ENCODE measurements at regions not wholly inside any gene's neighbourhood (a gene's known extent, or its start where the extent isn't known, plus 50 kb on each side); places are given as distances from the start of the nearest gene placed in this dataset.

GRCh38 chr1:200248541-200248940 is 161.3 kb downstream of the ZNF281 start:
- H3K27ac ChIP-seq (ENCODE audit: low read length) = no peak overlapping the region

DNA sequence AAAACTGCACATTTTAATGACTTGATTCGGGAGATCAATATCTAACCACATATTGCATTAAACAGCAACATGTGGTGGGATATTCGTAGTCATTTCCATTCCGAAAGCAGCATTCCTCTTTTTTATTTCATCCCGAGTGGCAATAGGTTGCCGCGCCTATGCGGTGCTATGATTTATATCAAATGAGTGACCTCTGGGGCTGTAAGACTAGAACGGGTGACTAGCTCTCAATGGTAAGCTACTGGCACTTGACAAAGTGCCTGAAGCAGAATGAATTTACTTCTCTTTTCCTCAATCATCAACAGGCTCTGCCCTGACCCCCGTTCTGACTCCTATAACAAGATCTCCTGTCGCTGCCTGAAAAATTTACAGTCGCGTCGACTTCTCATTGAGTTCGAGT is 162.3 kb downstream of the ZNF281 start:
- H3K4me3 ChIP-seq (ENCODE audit: low read depth in 1 of 2, low read length in 2 of 2) = no peak overlapping the region
- H3K4me2 ChIP-seq (ENCODE audit: insufficient read depth, low read length) = no peak overlapping the region
- no peaks in the 10 kb centered on the region for H3K9me3 ChIP-seq (ENCODE audit: insufficient read depth, low read length, severe bottlenecking)
- H3K27me3 ChIP-seq (ENCODE audit: insufficient read depth, low read length, poor library complexity) = peaks cover 13% of the 10 kb centered on the region
- TF ChIP-seq CTCF (IDR thresholded peaks at IDR 0.05; ENCODE audit: borderline replicate concordance, extremely low read depth, low read length, poor library complexity, severe bottlenecking) (no peak), EZH2 (IDR thresholded peaks at IDR 0.05; ENCODE audit: borderline replicate concordance, low read depth, low read length, severe bottlenecking) (no peak)
- DNase-seq = no peak
- no peaks in the 10 kb centered on the region for H3K4me1 ChIP-seq (ENCODE audit: insufficient read depth, low read length)
- H2AFZ ChIP-seq (ENCODE audit: low read depth, low read length) = no peak overlapping the region
- H3K36me3 ChIP-seq (ENCODE audit: insufficient read depth, low read length) = no peaks in the 10 kb centered on the region
- H3K79me2 ChIP-seq (ENCODE audit: insufficient read depth, low read length) = no peaks in the 10 kb centered on the region
- ATAC-seq (ENCODE audit: insufficient read depth, low read depth) = no peak
- no peak overlapping the region for H3K9ac ChIP-seq (ENCODE audit: low read depth, low read length)
- no peak overlapping the region for H3K27ac ChIP-seq (ENCODE audit: low read length)
- H4K20me1 ChIP-seq (ENCODE audit: insufficient read depth, low read length) = no peaks in the 10 kb centered on the region

More at GRCh38 chr1:200248541-200248940, 161.3 kb downstream of the ZNF281 start:
- H3K4me1 ChIP-seq (ENCODE audit: insufficient read depth, low read length) = no peaks in the 10 kb centered on the region
- no peaks in the 10 kb centered on the region for H3K36me3 ChIP-seq (ENCODE audit: insufficient read depth, low read length)
- H3K9me3 ChIP-seq (ENCODE audit: insufficient read depth, low read length, severe bottlenecking) = no peaks in the 10 kb centered on the region
- no peak overlapping the region for H3K4me3 ChIP-seq (ENCODE audit: low read depth in 1 of 2, low read length in 2 of 2)
- H3K27me3 ChIP-seq (ENCODE audit: insufficient read depth, low read length, poor library complexity) = peaks cover 14% of the 10 kb centered on the region
- TF ChIP-seq CTCF (IDR thresholded peaks at IDR 0.05; ENCODE audit: borderline replicate concordance, extremely low read depth, low read length, poor library complexity, severe bottlenecking) (no peak), EZH2 (IDR thresholded peaks at IDR 0.05; ENCODE audit: borderline replicate concordance, low read depth, low read length, severe bottlenecking) (no peak)
- H3K79me2 ChIP-seq (ENCODE audit: insufficient read depth, low read length) = no peaks in the 10 kb centered on the region
- H3K9ac ChIP-seq (ENCODE audit: low read depth, low read length) = no peak overlapping the region
- H4K20me1 ChIP-seq (ENCODE audit: insufficient read depth, low read length) = no peaks in the 10 kb centered on the region
- no peak overlapping the region for H2AFZ ChIP-seq (ENCODE audit: low read depth, low read length)
- no peak for DNase-seq
- ATAC-seq (ENCODE audit: insufficient read depth, low read depth) = no peak
- H3K4me2 ChIP-seq (ENCODE audit: insufficient read depth, low read length) = no peak overlapping the region

DNA sequence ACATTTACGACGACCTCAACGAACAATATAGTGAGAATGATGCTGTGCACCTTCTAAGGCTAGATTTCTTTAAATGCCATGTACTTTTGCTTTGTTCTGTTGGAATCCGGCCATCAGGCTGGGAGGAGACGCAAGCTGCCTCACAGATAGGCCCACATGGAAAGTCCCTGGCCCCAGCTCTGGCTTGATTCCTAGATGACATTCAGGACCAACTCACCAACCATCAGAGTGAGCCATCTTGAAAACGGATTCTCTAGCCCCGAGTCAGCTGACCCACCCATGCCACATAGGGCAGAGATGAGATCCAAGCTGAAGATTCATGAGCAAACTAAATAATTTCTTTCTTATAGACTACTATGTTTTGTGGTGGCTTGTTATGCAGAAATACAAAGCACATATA is 164.4 kb downstream of the ZNF281 start:
- DNase-seq (no peak), ATAC-seq (ENCODE audit: insufficient read depth, low read depth) (no peak)

More for the DNA sequence above, 164.4 kb downstream of the ZNF281 start:
- H3K4me3 ChIP-seq (ENCODE audit: low read depth in 1 of 2, low read length in 2 of 2) = no peak overlapping the region
- no peak overlapping the region for H3K4me2 ChIP-seq (ENCODE audit: insufficient read depth, low read length)
- H4K20me1 ChIP-seq (ENCODE audit: insufficient read depth, low read length) = no peaks in the 10 kb centered on the region
- no peak overlapping the region for H2AFZ ChIP-seq (ENCODE audit: low read depth, low read length)
- H3K27ac ChIP-seq (ENCODE audit: low read length) = no peak overlapping the region
- TF ChIP-seq CTCF (IDR thresholded peaks at IDR 0.05; ENCODE audit: borderline replicate concordance, extremely low read depth, low read length, poor library complexity, severe bottlenecking) = no peak
- TF ChIP-seq EZH2 (IDR thresholded peaks at IDR 0.05; ENCODE audit: borderline replicate concordance, low read depth, low read length, severe bottlenecking) = no peak
- H3K4me1 ChIP-seq (ENCODE audit: insufficient read depth, low read length) = no peaks in the 10 kb centered on the region
- no peaks in the 10 kb centered on the region for H3K36me3 ChIP-seq (ENCODE audit: insufficient read depth, low read length)
- peaks cover 18% of the 10 kb centered on the region for H3K27me3 ChIP-seq (ENCODE audit: insufficient read depth, low read length, poor library complexity)
- no peak overlapping the region for H3K9ac ChIP-seq (ENCODE audit: low read depth, low read length)
- no peaks in the 10 kb centered on the region for H3K79me2 ChIP-seq (ENCODE audit: insufficient read depth, low read length)
- H3K9me3 ChIP-seq (ENCODE audit: insufficient read depth, low read length, severe bottlenecking) = no peaks in the 10 kb centered on the region
